SK-N-SH treated with all-trans-retinoic acid at 6 μM for 48 hours (cell line): ENCODE measurements at regions not wholly inside any gene's neighbourhood (a gene's known extent, or its start where the extent isn't known, plus 50 kb on each side); places are given as distances from the start of the nearest gene placed in this dataset.

ENCODE experiments used
- ATAC-seq: fragments of 200-7000 bp; cut with Tn5 transposase; 3 replicates; pipeline ENCODE4 v1.9.1; 2020; ENCODE audit warnings: mild to moderate bottlenecking, moderate library complexity
- ARNTL ChIP-seq: fragments of 450-650 bp; formaldehyde crosslinking; IDR thresholded peaks from 2 replicates; pipeline ENCODE4 v1.5.0; 2020; ENCODE audit warnings: low read depth, mild to moderate bottlenecking, moderate library complexity, borderline replicate concordance
- BACH2 ChIP-seq: fragments of 250-450 bp; sonication (Bioruptor Pico); IDR thresholded peaks from 2 replicates; pipeline ENCODE4 v1.9.0; 2021; ENCODE audit warnings: mild to moderate bottlenecking, borderline replicate concordance
- CREB5 ChIP-seq: fragments of 250-450 bp; sonication (Bioruptor Pico); IDR thresholded peaks from 2 replicates; pipeline ENCODE4 v1.5.1; 2020; ENCODE audit warnings: low read depth, mild to moderate bottlenecking, moderate library complexity
- CSDC2 ChIP-seq: fragments of 250-450 bp; sonication (Bioruptor Pico); IDR thresholded peaks from 2 replicates; pipeline ENCODE4 v1.5.0; 2020; ENCODE audit warnings: mild to moderate bottlenecking, moderate library complexity
- CSRNP3 ChIP-seq: fragments of 250-450 bp; sonication (Bioruptor Pico); IDR thresholded peaks from 2 replicates; pipeline ENCODE4 v1.5.1; 2021; ENCODE audit warnings: mild to moderate bottlenecking, moderate library complexity
- ESRRG ChIP-seq: fragments of 250-450 bp; sonication (Bioruptor Pico); IDR thresholded peaks from 2 replicates; pipeline ENCODE4 v1.6.1; 2021; ENCODE audit warnings: mild to moderate bottlenecking
- GLIS3 ChIP-seq: fragments of 250-450 bp; sonication (Bioruptor Pico); IDR thresholded peaks from 2 replicates; pipeline ENCODE4 v1.5.0; 2020; ENCODE audit warnings: mild to moderate bottlenecking, moderate library complexity
- ISL1 ChIP-seq: fragments of 250-450 bp; sonication (Bioruptor Pico); IDR thresholded peaks from 2 replicates; pipeline ENCODE4 v2.1.2; 2022; ENCODE audit warnings: mild to moderate bottlenecking, moderate library complexity
- OSR1 ChIP-seq: fragments of 250-450 bp; sonication (Bioruptor Pico); IDR thresholded peaks from 2 replicates; pipeline ENCODE4 v1.8.0; 2022; ENCODE audit warnings: moderate library complexity, mild to moderate bottlenecking, inconsistent platforms
- PATZ1 ChIP-seq: fragments of 250-450 bp; sonication (Bioruptor Pico); IDR thresholded peaks from 2 replicates; pipeline ENCODE4 v1.8.0; 2020; ENCODE audit warnings: mild to moderate bottlenecking, moderate library complexity, borderline replicate concordance
- POU6F1 ChIP-seq: fragments of 250-450 bp; sonication (Bioruptor Pico); IDR thresholded peaks from 2 replicates; pipeline ENCODE4 v1.8.0; 2021; ENCODE audit warnings: low read depth, mild to moderate bottlenecking, moderate library complexity, borderline replicate concordance
- PPARA ChIP-seq: fragments of 250-450 bp; sonication (Bioruptor Pico); IDR thresholded peaks from 2 replicates; pipeline ENCODE4 v1.5.0; 2020; ENCODE audit warnings: mild to moderate bottlenecking, borderline replicate concordance
- SNAI2 ChIP-seq: fragments of 250-450 bp; sonication (Bioruptor Pico); IDR thresholded peaks from 2 replicates; pipeline ENCODE4 v1.5.0; 2020; ENCODE audit warnings: mild to moderate bottlenecking, moderate library complexity
- TCF4 ChIP-seq: fragments of 250-450 bp; sonication (Bioruptor Pico); IDR thresholded peaks from 2 replicates; pipeline ENCODE4 v1.8.0; 2021; ENCODE audit warnings: mild to moderate bottlenecking, moderate library complexity, borderline replicate concordance
- TOX ChIP-seq: fragments of 250-450 bp; sonication (Bioruptor Pico); IDR thresholded peaks from 2 replicates; pipeline ENCODE4 v1.8.0; 2021; ENCODE audit warnings: mild to moderate bottlenecking, moderate library complexity, borderline replicate concordance
- TSHZ2 ChIP-seq: fragments of 250-450 bp; sonication (Bioruptor Pico); IDR thresholded peaks from 2 replicates; pipeline ENCODE4 v1.5.0; 2020; ENCODE audit warnings: mild to moderate bottlenecking, moderate library complexity
- ZC3H10 ChIP-seq: fragments of 250-450 bp; sonication (Bioruptor Pico); IDR thresholded peaks from 2 replicates; pipeline ENCODE4 v1.5.1; 2021; ENCODE audit warnings: mild to moderate bottlenecking, moderate library complexity
- ZFP3 ChIP-seq: fragments of 250-450 bp; sonication (Bioruptor Pico); IDR thresholded peaks from 2 replicates; pipeline ENCODE4 v1.5.0; 2020; ENCODE audit warnings: mild to moderate bottlenecking, moderate library complexity
- ZFP30 ChIP-seq: fragments of 450-650 bp; formaldehyde crosslinking; IDR thresholded peaks from 2 replicates; pipeline ENCODE4 v1.5.0; 2022; ENCODE audit warnings: mild to moderate bottlenecking, moderate library complexity
- ZNF565 ChIP-seq: fragments of 450-650 bp; formaldehyde crosslinking; conservative IDR thresholded peaks from 2 replicates; pipeline ENCODE4 v1.5.0; 2020; ENCODE audit warnings: low read depth, mild to moderate bottlenecking, moderate library complexity
- ZNF70 ChIP-seq: fragments of 450-650 bp; formaldehyde crosslinking; IDR thresholded peaks from 2 replicates; pipeline ENCODE4 v1.5.0; 2020; ENCODE audit warnings: mild to moderate bottlenecking, moderate library complexity
- ZNF8 ChIP-seq: fragments of 450-650 bp; formaldehyde crosslinking; IDR thresholded peaks from 2 replicates; pipeline ENCODE4 v1.5.0; 2020; ENCODE audit warnings: mild to moderate bottlenecking, moderate library complexity

GRCh38 chr13:83201506-83201905 is 680.8 kb downstream of the SLITRK1 start:
- TF ChIP-seq ZNF70 (CRISPR knock-in tag) (no peak), TSHZ2 (CRISPR knock-in tag) (no peak), SNAI2 (CRISPR knock-in tag) (no peak), ZNF8 (CRISPR knock-in tag) (no peak), ARNTL (CRISPR knock-in tag) (no peak), ZNF565 (CRISPR knock-in tag) (no peak), CREB5 (CRISPR knock-in tag) (no peak), OSR1 (CRISPR knock-in tag) (no peak), TOX (CRISPR knock-in tag) (no peak), PATZ1 (CRISPR knock-in tag) (no peak), POU6F1 (CRISPR knock-in tag) (no peak), CSDC2 (no peak), GLIS3 (no peak), ISL1 (no peak), ZFP30 (CRISPR knock-in tag) (no peak), ZC3H10 (CRISPR knock-in tag) (no peak), ESRRG (CRISPR knock-in tag) (no peak), PPARA (CRISPR knock-in tag) (no peak)
- TF ChIP-seq, all 23 proteins: peak for 0
- ATAC-seq = no peak

GRCh38 chr13:83197316-83197715 is 685.0 kb downstream of the SLITRK1 start:
- no peak for ATAC-seq
- no peak for TF ChIP-seq POU6F1 (CRISPR knock-in tag)
- TF ChIP-seq ZNF70 (CRISPR knock-in tag) = no peak
- TF ChIP-seq GLIS3 = no peak
- no peak for TF ChIP-seq ARNTL (CRISPR knock-in tag)
- TF ChIP-seq TOX (CRISPR knock-in tag) = no peak
- TF ChIP-seq PATZ1 (CRISPR knock-in tag) = no peak
- TF ChIP-seq ZFP30 (CRISPR knock-in tag) = no peak
- no peak for TF ChIP-seq ZNF565 (CRISPR knock-in tag)
- no peak for TF ChIP-seq CREB5 (CRISPR knock-in tag)
- TF ChIP-seq BACH2 (CRISPR knock-in tag) = no peak
- no peak for TF ChIP-seq CSRNP3
- no peak for TF ChIP-seq TCF4 (CRISPR knock-in tag)
- TF ChIP-seq SNAI2 (CRISPR knock-in tag) = no peak
- no peak for TF ChIP-seq ZFP3 (CRISPR knock-in tag)
- no peak for TF ChIP-seq ISL1
- TF ChIP-seq OSR1 (CRISPR knock-in tag) = no peak
- TF ChIP-seq, all 23 proteins: peak for 0
